Retina (tissue), 1 donor: ENCODE measurements at regions not wholly inside any gene's neighbourhood (a gene's known extent, or its start where the extent isn't known, plus 50 kb on each side); places are given as distances from the start of the nearest gene placed in this dataset.
A peak's percentile ranks its signal among the peaks of the same experiment; 100 is the strongest.

ENCODE experiments used
- DNase-seq: peaks from one replicate; pipeline ENCODE4 v3.0.0-alpha.2; 2016

GRCh38 chr16:74094514-74094913 lies 202.1 kb upstream of the PSMD7 start:
- no peak for DNase-seq

GRCh38 chr16:74092336-74092735 lies 204.3 kb upstream of the PSMD7 start:
- DNase-seq, result no peak

- no peak for DNase-seq
These were observed 205.7 kb upstream of the PSMD7 start for GRCh38 chr16:74090871-74091270.

- DNase-seq, result no peak
These were observed 213.1 kb upstream of the PSMD7 start for GRCh38 chr16:74083541-74083940.

GRCh38 chr16:74080311-74080710 lies 216.3 kb upstream of the PSMD7 start:
- no peak for DNase-seq

- DNase-seq, result no peak
These were observed 217.4 kb upstream of the PSMD7 start for GRCh38 chr16:74079232-74079586.

GRCh38 chr16:74078511-74079231 lies 217.9 kb upstream of the PSMD7 start:
- DNase-seq, result no peak

- no peak for DNase-seq
These were observed 220.0 kb upstream of the PSMD7 start for GRCh38 chr16:74076568-74076967.

GRCh38 chr16:74075393-74075792 lies 221.2 kb upstream of the PSMD7 start:
- no peak for DNase-seq

GRCh38 chr16:74073456-74073855 lies 223.2 kb upstream of the PSMD7 start:
- no peak for DNase-seq

- no peak for DNase-seq
These were observed 224.5 kb upstream of the PSMD7 start for GRCh38 chr16:74071996-74072535.

- DNase-seq, result no peak
These were observed 226.4 kb upstream of the PSMD7 start for GRCh38 chr16:74070237-74070636.

GRCh38 chr16:74064120-74064735 lies 232.4 kb upstream of the PSMD7 start:
- DNase-seq, result no peak

GRCh38 chr16:74053826-74054225 lies 242.8 kb upstream of the PSMD7 start:
- DNase-seq, result no peak

GRCh38 chr16:74053312-74053711 lies 243.3 kb upstream of the PSMD7 start:
- DNase-seq, result no peak

- no peak for DNase-seq
These were observed 244.6 kb upstream of the PSMD7 start for GRCh38 chr16:74052016-74052415.

- DNase-seq, result no peak
These were observed 247.6 kb upstream of the PSMD7 start for GRCh38 chr16:74049027-74049426.

GRCh38 chr16:74046524-74046923 lies 250.1 kb upstream of the PSMD7 start:
- DNase-seq, result no peak

- DNase-seq, result no peak
These were observed 251.1 kb upstream of the PSMD7 start for GRCh38 chr16:74045513-74045912.

- no peak for DNase-seq
These were observed 260.8 kb upstream of the PSMD7 start for GRCh38 chr16:74035816-74036215.

GRCh38 chr16:74034862-74035261 lies 261.8 kb upstream of the PSMD7 start:
- DNase-seq, result peak; percentile 55

- DNase-seq, result no peak
These were observed 262.4 kb upstream of the PSMD7 start for GRCh38 chr16:74034200-74034599.

- DNase-seq, result no peak
These were observed 263.1 kb upstream of the PSMD7 start for GRCh38 chr16:74033441-74033995.

GRCh38 chr16:74031551-74031950 lies 265.1 kb upstream of the PSMD7 start:
- DNase-seq, result no peak
